ENCODE measurements at regions not wholly inside any gene's neighbourhood (a gene's known extent, or its start where the extent isn't known, plus 50 kb on each side); places are given as distances from the start of the nearest gene placed in this dataset.

DNA sequence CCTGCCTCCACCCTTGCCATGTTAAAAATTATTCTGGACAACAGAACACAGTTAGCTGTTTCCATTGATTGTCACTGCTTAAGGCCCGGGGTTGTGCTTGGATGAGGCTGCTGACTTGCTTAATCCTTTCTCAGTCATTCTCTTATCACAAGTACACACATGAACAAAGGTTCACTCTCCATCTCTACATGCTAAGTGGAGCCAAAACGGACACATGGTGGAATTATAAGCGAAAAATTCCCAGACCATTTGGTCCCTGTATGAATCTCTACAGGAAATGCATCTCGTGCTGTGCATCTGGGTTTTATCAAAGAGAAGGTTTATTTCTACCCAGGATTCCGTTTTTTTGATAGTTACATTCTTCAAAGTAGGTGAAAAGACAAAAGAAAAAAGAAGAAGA is 177.5 kb upstream of the ETAA1 start:
- TF ChIP-seq PRDM1 (tag by site-specific recombination; IDR thresholded peaks at IDR 0.05) (no peak), ZNF585B (tag by site-specific recombination; IDR thresholded peaks at IDR 0.05) (no peak), ZNF211 (tag by site-specific recombination; IDR thresholded peaks at IDR 0.05; ENCODE audit: low read depth) (no peak), MZF1 (tag by site-specific recombination; IDR thresholded peaks at IDR 0.05; ENCODE audit: borderline replicate concordance) (no peak), WT1 (tag by site-specific recombination; IDR thresholded peaks at IDR 0.05) (no peak), ZNF16 (tag by site-specific recombination; IDR thresholded peaks at IDR 0.05; ENCODE audit: low read depth) (no peak), SCRT2 (tag by site-specific recombination; IDR thresholded peaks at IDR 0.05) (no peak), ZNF530 (tag by site-specific recombination; IDR thresholded peaks at IDR 0.05; ENCODE audit: low read depth) (no peak), ZNF23 (tag by site-specific recombination; IDR thresholded peaks at IDR 0.05; ENCODE audit: borderline replicate concordance) (no peak), ZSCAN16 (tag by site-specific recombination; IDR thresholded peaks at IDR 0.05) (no peak), ZNF354C (tag by site-specific recombination; IDR thresholded peaks at IDR 0.05; ENCODE audit: borderline replicate concordance, low read depth) (no peak)
- TF ChIP-seq, protein P1, sequence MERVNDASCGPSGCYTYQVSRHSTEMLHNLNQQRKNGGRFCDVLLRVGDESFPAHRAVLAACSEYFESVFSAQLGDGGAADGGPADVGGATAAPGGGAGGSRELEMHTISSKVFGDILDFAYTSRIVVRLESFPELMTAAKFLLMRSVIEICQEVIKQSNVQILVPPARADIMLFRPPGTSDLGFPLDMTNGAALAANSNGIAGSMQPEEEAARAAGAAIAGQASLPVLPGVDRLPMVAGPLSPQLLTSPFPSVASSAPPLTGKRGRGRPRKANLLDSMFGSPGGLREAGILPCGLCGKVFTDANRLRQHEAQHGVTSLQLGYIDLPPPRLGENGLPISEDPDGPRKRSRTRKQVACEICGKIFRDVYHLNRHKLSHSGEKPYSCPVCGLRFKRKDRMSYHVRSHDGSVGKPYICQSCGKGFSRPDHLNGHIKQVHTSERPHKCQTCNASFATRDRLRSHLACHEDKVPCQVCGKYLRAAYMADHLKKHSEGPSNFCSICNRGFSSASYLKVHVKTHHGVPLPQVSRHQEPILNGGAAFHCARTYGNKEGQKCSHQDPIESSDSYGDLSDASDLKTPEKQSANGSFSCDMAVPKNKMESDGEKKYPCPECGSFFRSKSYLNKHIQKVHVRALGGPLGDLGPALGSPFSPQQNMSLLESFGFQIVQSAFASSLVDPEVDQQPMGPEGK (tag by site-specific recombination; IDR thresholded peaks at IDR 0.05) = no peak
- TF ChIP-seq, protein P2, sequence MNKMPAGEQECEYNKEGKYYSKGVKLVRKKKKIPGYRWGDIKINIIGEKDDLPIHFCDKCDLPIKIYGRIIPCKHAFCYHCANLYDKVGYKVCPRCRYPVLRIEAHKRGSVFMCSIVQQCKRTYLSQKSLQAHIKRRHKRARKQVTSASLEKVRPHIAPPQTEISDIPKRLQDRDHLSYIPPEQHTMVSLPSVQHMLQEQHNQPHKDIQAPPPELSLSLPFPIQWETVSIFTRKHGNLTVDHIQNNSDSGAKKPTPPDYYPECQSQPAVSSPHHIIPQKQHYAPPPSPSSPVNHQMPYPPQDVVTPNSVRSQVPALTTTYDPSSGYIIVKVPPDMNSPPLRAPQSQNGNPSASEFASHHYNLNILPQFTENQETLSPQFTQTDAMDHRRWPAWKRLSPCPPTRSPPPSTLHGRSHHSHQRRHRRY (tag by site-specific recombination; IDR thresholded peaks at IDR 0.05) = no peak
- TF ChIP-seq, protein P3, sequence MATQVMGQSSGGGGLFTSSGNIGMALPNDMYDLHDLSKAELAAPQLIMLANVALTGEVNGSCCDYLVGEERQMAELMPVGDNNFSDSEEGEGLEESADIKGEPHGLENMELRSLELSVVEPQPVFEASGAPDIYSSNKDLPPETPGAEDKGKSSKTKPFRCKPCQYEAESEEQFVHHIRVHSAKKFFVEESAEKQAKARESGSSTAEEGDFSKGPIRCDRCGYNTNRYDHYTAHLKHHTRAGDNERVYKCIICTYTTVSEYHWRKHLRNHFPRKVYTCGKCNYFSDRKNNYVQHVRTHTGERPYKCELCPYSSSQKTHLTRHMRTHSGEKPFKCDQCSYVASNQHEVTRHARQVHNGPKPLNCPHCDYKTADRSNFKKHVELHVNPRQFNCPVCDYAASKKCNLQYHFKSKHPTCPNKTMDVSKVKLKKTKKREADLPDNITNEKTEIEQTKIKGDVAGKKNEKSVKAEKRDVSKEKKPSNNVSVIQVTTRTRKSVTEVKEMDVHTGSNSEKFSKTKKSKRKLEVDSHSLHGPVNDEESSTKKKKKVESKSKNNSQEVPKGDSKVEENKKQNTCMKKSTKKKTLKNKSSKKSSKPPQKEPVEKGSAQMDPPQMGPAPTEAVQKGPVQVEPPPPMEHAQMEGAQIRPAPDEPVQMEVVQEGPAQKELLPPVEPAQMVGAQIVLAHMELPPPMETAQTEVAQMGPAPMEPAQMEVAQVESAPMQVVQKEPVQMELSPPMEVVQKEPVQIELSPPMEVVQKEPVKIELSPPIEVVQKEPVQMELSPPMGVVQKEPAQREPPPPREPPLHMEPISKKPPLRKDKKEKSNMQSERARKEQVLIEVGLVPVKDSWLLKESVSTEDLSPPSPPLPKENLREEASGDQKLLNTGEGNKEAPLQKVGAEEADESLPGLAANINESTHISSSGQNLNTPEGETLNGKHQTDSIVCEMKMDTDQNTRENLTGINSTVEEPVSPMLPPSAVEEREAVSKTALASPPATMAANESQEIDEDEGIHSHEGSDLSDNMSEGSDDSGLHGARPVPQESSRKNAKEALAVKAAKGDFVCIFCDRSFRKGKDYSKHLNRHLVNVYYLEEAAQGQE (tag by site-specific recombination; IDR thresholded peaks at IDR 0.05) = no peak
- ChIA-PET POLR2A (no interaction called here), CTCF (interaction anchor here (0.6 kb wide), 1 partner anchor 1374 kb away, joined by 6 read pairs; no protein-coding TSS in a partner anchor)
- H3K4me1 ChIP-seq (ENCODE audit: control insufficient read depth, insufficient read depth, low read length) = peaks cover 4% of the 10 kb centered on the region; the same call in 1 of the 2 replicates
- no peaks in the 10 kb centered on the region for H3K9me3 ChIP-seq (ENCODE audit: control insufficient read depth, insufficient read depth, low read depth, low read length)
- H3K27ac ChIP-seq (ENCODE audit: extremely low read depth, low read depth, low read length) = no peak overlapping the region
- H3K4me3 ChIP-seq (ENCODE audit: low read depth, low read length) = no peak overlapping the region
- H3K36me3 ChIP-seq (ENCODE audit: control insufficient read depth in 2 of 2, insufficient read depth in 1 of 2, low read length in 2 of 2) = no peaks in the 10 kb centered on the region

DNA sequence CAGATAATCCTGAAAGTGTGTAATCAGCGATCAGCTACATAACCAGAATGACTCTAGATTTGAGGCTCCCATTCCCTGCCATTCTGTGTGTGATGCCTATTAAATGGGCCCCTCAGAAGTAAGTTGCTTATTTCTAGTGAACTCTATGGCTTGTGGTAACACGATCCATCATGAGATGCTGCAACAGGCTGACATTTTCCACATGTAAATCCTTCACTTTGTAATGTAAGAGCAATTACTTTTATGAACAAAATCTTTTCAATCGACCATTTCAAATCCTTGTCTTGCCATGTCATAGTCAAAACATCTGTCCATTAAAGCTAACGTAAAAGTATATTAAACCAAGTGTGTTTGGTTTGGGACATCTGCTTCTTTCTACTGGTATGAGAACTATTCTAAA is 175.9 kb upstream of the ETAA1 start:
- TF ChIP-seq, protein P4, sequence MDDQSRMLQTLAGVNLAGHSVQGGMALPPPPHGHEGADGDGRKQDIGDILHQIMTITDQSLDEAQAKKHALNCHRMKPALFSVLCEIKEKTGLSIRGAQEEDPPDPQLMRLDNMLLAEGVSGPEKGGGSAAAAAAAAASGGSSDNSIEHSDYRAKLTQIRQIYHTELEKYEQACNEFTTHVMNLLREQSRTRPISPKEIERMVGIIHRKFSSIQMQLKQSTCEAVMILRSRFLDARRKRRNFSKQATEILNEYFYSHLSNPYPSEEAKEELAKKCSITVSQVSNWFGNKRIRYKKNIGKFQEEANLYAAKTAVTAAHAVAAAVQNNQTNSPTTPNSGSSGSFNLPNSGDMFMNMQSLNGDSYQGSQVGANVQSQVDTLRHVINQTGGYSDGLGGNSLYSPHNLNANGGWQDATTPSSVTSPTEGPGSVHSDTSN (CRISPR knock-in tag; IDR thresholded peaks at IDR 0.05) = no peak
- TF ChIP-seq ZNF677 (tag by site-specific recombination; IDR thresholded peaks at IDR 0.05) (no peak), SCRT2 (tag by site-specific recombination; IDR thresholded peaks at IDR 0.05) (0 out of 2 replicates have a peak, but pooled peaks have one; percentile 31), ZBTB17 (tag by site-specific recombination; IDR thresholded peaks at IDR 0.05) (no peak)
- ChIA-PET POLR2A (no interaction called here), CTCF (interaction anchor here (0.6 to 0.7 kb wide), 2 partner anchors 15 to 21 kb away, joined by 3 read pairs; no protein-coding TSS in a partner anchor)
- no peaks in the 10 kb centered on the region for H3K36me3 ChIP-seq (ENCODE audit: control insufficient read depth in 2 of 2, insufficient read depth in 1 of 2, low read length in 2 of 2)
- H3K4me1 ChIP-seq (ENCODE audit: control insufficient read depth, insufficient read depth, low read length) = no peaks in the 10 kb centered on the region
- no peak overlapping the region for H3K27ac ChIP-seq (ENCODE audit: extremely low read depth, low read depth, low read length)
- H3K4me3 ChIP-seq (ENCODE audit: low read depth, low read length) = no peak overlapping the region
- no peaks in the 10 kb centered on the region for H3K9me3 ChIP-seq (ENCODE audit: control insufficient read depth, insufficient read depth, low read depth, low read length)
